ENCODE measurements at regions not wholly inside any gene's neighbourhood (a gene's known extent, or its start where the extent isn't known, plus 50 kb on each side); places are given as distances from the start of the nearest gene placed in this dataset.

DNA sequence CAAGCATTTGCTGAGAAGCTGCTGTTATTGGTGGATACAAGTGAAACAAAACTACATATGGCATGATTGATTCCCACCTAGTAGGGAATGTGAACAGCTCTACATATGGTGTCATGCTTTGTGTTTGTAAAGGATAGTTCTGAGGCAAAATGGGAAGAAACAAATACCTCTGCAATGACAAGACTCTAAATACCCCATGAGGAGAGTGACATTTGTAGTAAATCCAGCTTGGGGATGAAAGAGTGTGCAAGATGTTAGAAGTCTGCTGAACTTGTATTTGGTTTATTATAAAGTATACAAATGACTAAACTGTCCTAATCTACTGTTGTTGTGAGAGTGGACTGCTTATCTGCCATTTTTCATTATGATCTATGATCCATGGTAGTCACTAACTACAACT lies 120.8 kb upstream of the HS3ST1 start:
- H3K27ac ChIP-seq, result no peak overlapping the region
- no peak for TF ChIP-seq EP300 (IDR thresholded peaks at IDR 0.05; ENCODE audit: low read depth)
- TF ChIP-seq, protein P1, sequence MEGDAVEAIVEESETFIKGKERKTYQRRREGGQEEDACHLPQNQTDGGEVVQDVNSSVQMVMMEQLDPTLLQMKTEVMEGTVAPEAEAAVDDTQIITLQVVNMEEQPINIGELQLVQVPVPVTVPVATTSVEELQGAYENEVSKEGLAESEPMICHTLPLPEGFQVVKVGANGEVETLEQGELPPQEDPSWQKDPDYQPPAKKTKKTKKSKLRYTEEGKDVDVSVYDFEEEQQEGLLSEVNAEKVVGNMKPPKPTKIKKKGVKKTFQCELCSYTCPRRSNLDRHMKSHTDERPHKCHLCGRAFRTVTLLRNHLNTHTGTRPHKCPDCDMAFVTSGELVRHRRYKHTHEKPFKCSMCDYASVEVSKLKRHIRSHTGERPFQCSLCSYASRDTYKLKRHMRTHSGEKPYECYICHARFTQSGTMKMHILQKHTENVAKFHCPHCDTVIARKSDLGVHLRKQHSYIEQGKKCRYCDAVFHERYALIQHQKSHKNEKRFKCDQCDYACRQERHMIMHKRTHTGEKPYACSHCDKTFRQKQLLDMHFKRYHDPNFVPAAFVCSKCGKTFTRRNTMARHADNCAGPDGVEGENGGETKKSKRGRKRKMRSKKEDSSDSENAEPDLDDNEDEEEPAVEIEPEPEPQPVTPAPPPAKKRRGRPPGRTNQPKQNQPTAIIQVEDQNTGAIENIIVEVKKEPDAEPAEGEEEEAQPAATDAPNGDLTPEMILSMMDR (IDR thresholded peaks at IDR 0.05), result no peak
- TF ChIP-seq POLR2A (IDR thresholded peaks at IDR 0.05), result no peak
- TF ChIP-seq POLR2AphosphoS5 (IDR thresholded peaks at IDR 0.05), result no peak
- no peak for DNase-seq
- intact Hi-C loops (cut with DNase I; ENCODE audit: low total_unique reads), result no loop called here
- H3K9me3 ChIP-seq, result no peaks in the 10 kb centered on the region
- H3K4me3 ChIP-seq, result no peak overlapping the region
- no peaks in the 10 kb centered on the region for H3K36me3 ChIP-seq
- in situ Hi-C loops (cut with MboI; ENCODE audit: low pct_ligation_motif_present in 1 of 4, low pct_unique_long_range_greater_than_20kb in 1 of 4, low sequenced_read_pairs in 3 of 4), result no loop called here
- no peaks in the 10 kb centered on the region for H3K4me1 ChIP-seq
- no peaks in the 10 kb centered on the region for H3K27me3 ChIP-seq

DNA sequence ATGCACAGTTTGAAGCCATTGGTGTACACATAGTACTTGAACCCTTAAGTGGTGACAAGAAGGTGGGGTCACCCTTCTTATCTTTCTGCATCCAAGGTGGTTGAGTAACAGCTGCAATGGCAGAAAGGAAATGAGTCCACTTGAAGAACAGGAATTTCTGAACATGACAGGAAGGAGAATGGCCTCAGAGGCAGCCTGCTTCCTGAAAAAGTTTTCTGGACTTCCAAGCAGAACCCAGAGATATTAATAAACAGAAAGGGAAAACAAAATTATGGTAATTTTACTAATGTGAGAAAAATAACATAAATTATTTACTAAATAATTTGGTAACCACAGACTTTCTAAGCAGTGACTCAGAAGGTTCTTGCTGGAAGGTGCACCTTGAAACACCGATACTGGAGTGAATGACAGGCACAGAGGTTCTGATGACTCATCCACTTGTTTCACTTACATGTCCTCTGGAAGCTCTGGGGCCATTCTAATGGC lies 119.9 kb upstream of the HS3ST1 start:
- in situ Hi-C loops (cut with MboI; ENCODE audit: low pct_ligation_motif_present in 1 of 4, low pct_unique_long_range_greater_than_20kb in 1 of 4, low sequenced_read_pairs in 3 of 4), result no loop called here
- no peak overlapping the region for H3K4me3 ChIP-seq
- intact Hi-C loops (cut with DNase I; ENCODE audit: low total_unique reads), result no loop called here
- no peaks in the 10 kb centered on the region for H3K36me3 ChIP-seq
- no peak overlapping the region for H3K27ac ChIP-seq
- no peaks in the 10 kb centered on the region for H3K27me3 ChIP-seq
- no peaks in the 10 kb centered on the region for H3K4me1 ChIP-seq
- TF ChIP-seq POLR2AphosphoS5 (IDR thresholded peaks at IDR 0.05) (no peak), POLR2A (IDR thresholded peaks at IDR 0.05) (no peak), EP300 (IDR thresholded peaks at IDR 0.05; ENCODE audit: low read depth) (no peak)
- TF ChIP-seq, protein P1 (IDR thresholded peaks at IDR 0.05), result no peak
- no peaks in the 10 kb centered on the region for H3K9me3 ChIP-seq
- WGBS, 2 donors (ENCODE audit: low coverage in 1 of 2), result 50% methylated on average over 1 of the region's 1 CpG; no CpG with 5 or more reads in 1 of the 2 donors
- no peak for DNase-seq

- no peaks in the 10 kb centered on the region for H3K9me3 ChIP-seq
- H3K27me3 ChIP-seq, result no peaks in the 10 kb centered on the region
- WGBS, 2 donors (ENCODE audit: low coverage in 1 of 2), result 93 to 100% methylated on average over 1 of the region's 1 CpG
- TF ChIP-seq POLR2A (IDR thresholded peaks at IDR 0.05) (no peak), EP300 (IDR thresholded peaks at IDR 0.05; ENCODE audit: low read depth) (no peak), POLR2AphosphoS5 (IDR thresholded peaks at IDR 0.05) (no peak)
- TF ChIP-seq, protein P1 (IDR thresholded peaks at IDR 0.05), result no peak
- no peak overlapping the region for H3K4me3 ChIP-seq
- H3K27ac ChIP-seq, result no peak overlapping the region
- intact Hi-C loops (cut with DNase I; ENCODE audit: low total_unique reads), result no loop called here
- in situ Hi-C loops (cut with MboI; ENCODE audit: low pct_ligation_motif_present in 1 of 4, low pct_unique_long_range_greater_than_20kb in 1 of 4, low sequenced_read_pairs in 3 of 4), result no loop called here
- H3K4me1 ChIP-seq, result no peaks in the 10 kb centered on the region
- no peaks in the 10 kb centered on the region for H3K36me3 ChIP-seq
- no peak for DNase-seq
These were observed 117.9 kb upstream of the HS3ST1 start for GRCh38 chr4:11546391-11547175.

DNA sequence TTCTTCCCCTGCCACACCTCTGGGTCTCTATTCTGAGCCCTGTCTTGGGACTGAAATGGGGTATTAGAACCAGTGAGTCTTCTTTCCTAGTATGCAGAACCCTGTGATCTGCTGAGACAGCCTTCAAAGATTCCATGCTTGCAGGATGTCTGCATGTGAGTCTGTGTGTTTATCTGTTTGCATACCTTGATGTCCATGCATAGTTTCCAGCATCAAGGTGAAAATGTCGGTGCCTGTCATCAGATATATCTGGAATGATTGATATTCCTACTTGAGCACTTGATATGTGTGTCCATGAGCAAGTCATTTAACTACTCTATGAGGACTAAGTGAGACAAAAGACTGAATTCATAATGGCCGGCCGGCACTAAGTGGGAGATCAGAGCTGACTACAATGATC lies 117.0 kb upstream of the HS3ST1 start:
- TF ChIP-seq EP300 (IDR thresholded peaks at IDR 0.05; ENCODE audit: low read depth) (no peak), POLR2AphosphoS5 (IDR thresholded peaks at IDR 0.05) (no peak), POLR2A (IDR thresholded peaks at IDR 0.05) (no peak)
- TF ChIP-seq, protein P1 (IDR thresholded peaks at IDR 0.05), result no peak
- no peak overlapping the region for H3K4me3 ChIP-seq
- no peaks in the 10 kb centered on the region for H3K9me3 ChIP-seq
- in situ Hi-C loops (cut with MboI; ENCODE audit: low pct_ligation_motif_present in 1 of 4, low pct_unique_long_range_greater_than_20kb in 1 of 4, low sequenced_read_pairs in 3 of 4), result no loop called here
- no peak overlapping the region for H3K27ac ChIP-seq
- H3K27me3 ChIP-seq, result no peaks in the 10 kb centered on the region
- intact Hi-C loops (cut with DNase I; ENCODE audit: low total_unique reads), result no loop called here
- no peaks in the 10 kb centered on the region for H3K36me3 ChIP-seq
- no peak for DNase-seq
- no peaks in the 10 kb centered on the region for H3K4me1 ChIP-seq
- 87 to 89% methylated on average over 3 of the region's 3 CpGs for WGBS, 2 donors (ENCODE audit: low coverage in 1 of 2)

All from transverse colon (tissue), 4 donors.